WTC11 (cell line): ENCODE measurements at regions not wholly inside any gene's neighbourhood (a gene's known extent, or its start where the extent isn't known, plus 50 kb on each side); places are given as distances from the start of the nearest gene placed in this dataset.

Source experiments
- ATF2 ChIP-seq: sonication (generic); formaldehyde crosslinking; IDR thresholded peaks from 2 replicates; pipeline ENCODE4 v1.8.1; 2022; ENCODE audit warnings: low read depth, missing genetic modification reagents, borderline replicate concordance
- CTCF ChIP-seq: fragments of 200-600 bp; IDR thresholded peaks from 2 replicates; pipeline ENCODE4 v1.8.0; 2022; ENCODE audit warnings: antibody characterized with exemption

GRCh38 chr12:105611340-105611739, 280.8 kb downstream of the C12orf75 start:
- TF ChIP-seq CTCF (no peak), ATF2 (no peak)
